GM13976 (cell line): ENCODE measurements at regions not wholly inside any gene's neighbourhood (a gene's known extent, or its start where the extent isn't known, plus 50 kb on each side); places are given as distances from the start of the nearest gene placed in this dataset.

Experiments used
- DNase-seq: peaks from one replicate; pipeline ENCODE4 v3.0.0; 2012; ENCODE audit warnings: low spot score
- in situ Hi-C: fragments of 300-500 bp; cut with MboI; formaldehyde crosslinking; loops from one replicate; pipeline ENCODE4 v1.12.0; 2022; ENCODE audit warnings: low sequenced_read_pairs, mixed read lengths, inconsistent platforms; ENCODE audit not compliant: unreplicated experiment
- TF ChIP-seq, protein P1 (sequence below): IDR thresholded peaks from 2 replicates; pipeline ENCODE4 v1.5.1; 2012; ENCODE audit warnings: borderline replicate concordance, mild to moderate bottlenecking; ENCODE audit not compliant: insufficient read depth; ENCODE audit errors: extremely low read depth, missing control alignments, control extremely low read depth

DNA sequence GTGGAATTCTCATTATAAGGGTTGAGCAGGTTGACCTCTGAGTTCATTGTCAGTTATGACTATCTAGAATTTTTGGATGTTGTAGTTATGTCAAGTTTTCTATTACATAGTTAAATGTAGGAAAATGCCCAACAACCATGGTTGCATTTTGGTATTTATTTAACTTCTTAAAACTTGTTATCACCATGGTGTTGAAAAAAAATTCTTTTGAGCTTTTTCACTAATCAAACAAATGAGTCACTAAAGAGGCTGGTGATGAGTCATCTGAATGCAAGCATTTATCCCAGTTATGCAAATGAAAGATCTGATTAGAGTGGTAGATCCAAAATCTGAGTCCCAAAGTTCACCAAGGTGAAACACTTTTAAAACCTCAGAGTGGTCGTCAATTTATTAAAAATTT lies 624.7 kb upstream of the IGFBP3 start:
- in situ Hi-C loops: no loop called here
- TF ChIP-seq, protein P1, sequence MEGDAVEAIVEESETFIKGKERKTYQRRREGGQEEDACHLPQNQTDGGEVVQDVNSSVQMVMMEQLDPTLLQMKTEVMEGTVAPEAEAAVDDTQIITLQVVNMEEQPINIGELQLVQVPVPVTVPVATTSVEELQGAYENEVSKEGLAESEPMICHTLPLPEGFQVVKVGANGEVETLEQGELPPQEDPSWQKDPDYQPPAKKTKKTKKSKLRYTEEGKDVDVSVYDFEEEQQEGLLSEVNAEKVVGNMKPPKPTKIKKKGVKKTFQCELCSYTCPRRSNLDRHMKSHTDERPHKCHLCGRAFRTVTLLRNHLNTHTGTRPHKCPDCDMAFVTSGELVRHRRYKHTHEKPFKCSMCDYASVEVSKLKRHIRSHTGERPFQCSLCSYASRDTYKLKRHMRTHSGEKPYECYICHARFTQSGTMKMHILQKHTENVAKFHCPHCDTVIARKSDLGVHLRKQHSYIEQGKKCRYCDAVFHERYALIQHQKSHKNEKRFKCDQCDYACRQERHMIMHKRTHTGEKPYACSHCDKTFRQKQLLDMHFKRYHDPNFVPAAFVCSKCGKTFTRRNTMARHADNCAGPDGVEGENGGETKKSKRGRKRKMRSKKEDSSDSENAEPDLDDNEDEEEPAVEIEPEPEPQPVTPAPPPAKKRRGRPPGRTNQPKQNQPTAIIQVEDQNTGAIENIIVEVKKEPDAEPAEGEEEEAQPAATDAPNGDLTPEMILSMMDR: no peak
- DNase-seq: no peak

DNA sequence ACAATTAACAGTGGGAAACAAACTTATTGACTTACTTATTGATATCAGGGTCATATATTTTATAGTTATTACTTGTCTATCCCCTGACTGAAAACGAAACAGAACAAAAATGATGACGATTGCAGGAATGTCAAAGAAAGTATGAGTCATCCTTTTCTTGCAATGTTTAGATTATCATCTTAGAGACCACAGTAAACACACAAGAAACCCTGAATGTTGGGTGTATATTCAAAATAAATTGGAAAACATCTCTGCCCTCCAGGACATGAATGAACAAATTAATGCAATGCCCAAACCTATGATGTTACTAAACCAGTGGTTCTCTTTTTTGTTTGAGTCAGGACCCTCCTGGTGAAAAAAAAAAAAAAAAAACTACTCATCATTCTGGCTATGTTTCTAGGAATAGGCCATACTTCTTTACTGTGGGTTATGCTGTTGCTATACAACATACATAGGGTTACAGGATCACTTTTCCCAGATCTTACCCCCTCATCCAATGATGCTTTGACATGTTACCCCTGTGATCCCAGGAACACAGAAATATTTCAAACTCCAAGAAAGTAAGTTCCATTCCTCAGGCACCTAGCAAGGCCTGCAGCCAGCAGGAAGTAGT lies 623.4 kb upstream of the IGFBP3 start:
- in situ Hi-C loops: no loop called here
- DNase-seq: no peak
- TF ChIP-seq, protein P1: no peak

- DNase-seq: no peak
- TF ChIP-seq, protein P1: no peak
- in situ Hi-C loops: no loop called here
Observed at GRCh38 chr7:46542076-46542475, 621.0 kb upstream of the IGFBP3 start.

GRCh38 chr7:46539892-46540483 lies 618.9 kb upstream of the IGFBP3 start:
- in situ Hi-C loops: no loop called here
- DNase-seq: no peak
- TF ChIP-seq, protein P1: no peak

DNA sequence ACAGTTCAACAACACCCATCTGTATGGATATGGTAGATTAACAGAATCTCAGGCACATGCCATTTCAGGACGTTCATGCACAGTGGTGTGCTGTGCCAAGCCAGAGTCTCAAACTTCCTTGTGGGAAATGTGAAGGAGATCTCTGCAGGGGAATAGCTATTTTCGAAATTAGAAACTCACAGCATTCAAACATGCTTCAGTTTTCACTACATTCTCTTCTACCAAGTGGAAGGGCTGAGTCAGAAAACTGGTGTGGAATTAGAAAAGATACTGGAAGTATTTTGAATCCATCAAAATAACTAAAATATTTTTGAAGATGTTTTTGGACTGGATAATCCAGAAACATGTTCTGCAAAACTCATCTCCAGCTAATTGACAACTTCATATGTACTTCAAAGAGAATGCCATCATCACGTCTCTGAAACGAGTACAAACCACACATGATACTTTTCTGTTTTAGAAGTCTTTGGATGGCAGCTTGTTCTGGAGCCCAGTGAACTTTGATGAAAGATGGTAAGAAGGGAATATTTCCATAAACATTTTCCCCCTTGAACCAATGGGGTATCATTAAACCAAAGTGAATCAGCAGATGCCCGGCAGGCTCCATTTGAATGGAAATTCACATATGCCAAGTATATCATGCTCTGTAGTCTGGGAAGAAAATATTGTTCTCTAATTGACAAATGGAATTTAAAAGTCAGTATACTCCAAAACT lies 616.3 kb upstream of the IGFBP3 start:
- DNase-seq: no peak
- in situ Hi-C loops: no loop called here
- TF ChIP-seq, protein P1: no peak

- TF ChIP-seq, protein P1: no peak
- DNase-seq: no peak
- in situ Hi-C loops: no loop called here
Observed at GRCh38 chr7:46534664-46535588, 613.9 kb upstream of the IGFBP3 start.
